Lower lobe of right lung (tissue), 2 donors: ENCODE measurements at regions not wholly inside any gene's neighbourhood (a gene's known extent, or its start where the extent isn't known, plus 50 kb on each side); places are given as distances from the start of the nearest gene placed in this dataset.

ENCODE experiments used
- ATAC-seq, 2 donors: fragments of 200-7000 bp; cut with Tn5 transposase; one replicate each; pipeline ENCODE4 v1.9.1; 2020 to 2022; ENCODE audit warnings: mild to moderate bottlenecking in 2 of 2, moderate library complexity in 2 of 2
- DNase-seq: peaks from one replicate; pipeline ENCODE4 v3.0.0-alpha.2; 2020
- H3K27ac ChIP-seq: fragments of 200-600 bp; one replicate; pipeline ENCODE4 v1.8.0; 2022
- H3K27me3 ChIP-seq: fragments of 200-600 bp; one replicate; pipeline ENCODE4 v1.8.0; 2022; ENCODE audit warnings: low read depth
- H3K36me3 ChIP-seq: fragments of 200-600 bp; one replicate; pipeline ENCODE4 v1.8.0; 2022; ENCODE audit warnings: mild to moderate bottlenecking
- H3K4me1 ChIP-seq: fragments of 200-600 bp; one replicate; pipeline ENCODE4 v1.8.0; 2022
- H3K4me3 ChIP-seq: fragments of 200-600 bp; one replicate; pipeline ENCODE4 v1.8.0; 2022; ENCODE audit warnings: mild to moderate bottlenecking
- H3K9me3 ChIP-seq: fragments of 200-600 bp; one replicate; pipeline ENCODE4 v1.8.0; 2022
- CTCF ChIP-seq: fragments of 200-600 bp; IDR thresholded peaks from one replicate; pipeline ENCODE4 v1.8.0; 2022; ENCODE audit warnings: antibody characterized with exemption, mild to moderate bottlenecking
- intact Hi-C: fragments of 100-400 bp; cut with DNase I; formaldehyde crosslinking; loops from one replicate; pipeline ENCODE4 v1.11.0; 2022
- donor health status: DM: no; HTN: yes; CAD: no; lungs with severe emphysema.

GRCh38 chr16:6641091-6641490 lies 691.6 kb upstream of the RBFOX1 start:
- Histone ChIP-seq H3K4me1 (no peaks in the 10 kb centered on the region), H3K36me3 (no peaks in the 10 kb centered on the region), H3K27ac (no peak overlapping the region), H3K9me3 (no peaks in the 10 kb centered on the region), H3K27me3 (peaks cover 4% of the 10 kb centered on the region), H3K4me3 (no peak overlapping the region)
- DNase-seq (no peak), ATAC-seq (peak; percentile 37 to 63)
- intact Hi-C loops = no loop called here
- TF ChIP-seq CTCF = no peak

- H3K4me1 ChIP-seq = no peaks in the 10 kb centered on the region
- H3K9me3 ChIP-seq = no peaks in the 10 kb centered on the region
- peaks cover 4% of the 10 kb centered on the region for H3K27me3 ChIP-seq
- H3K27ac ChIP-seq = no peak overlapping the region
- H3K36me3 ChIP-seq = no peaks in the 10 kb centered on the region
- intact Hi-C loops = no loop called here
- no peak for TF ChIP-seq CTCF
- no peak overlapping the region for H3K4me3 ChIP-seq
- DNase-seq (no peak), ATAC-seq (no peak)
Observed at GRCh38 chr16:6636457-6636856, 696.2 kb upstream of the RBFOX1 start.

GRCh38 chr16:6634151-6634550 lies 698.5 kb upstream of the RBFOX1 start:
- Histone ChIP-seq H3K4me1 (no peaks in the 10 kb centered on the region), H3K36me3 (no peaks in the 10 kb centered on the region), H3K9me3 (no peaks in the 10 kb centered on the region), H3K27me3 (no peaks in the 10 kb centered on the region), H3K4me3 (no peak overlapping the region), H3K27ac (no peak overlapping the region)
- DNase-seq (no peak), ATAC-seq (no peak)
- no peak for TF ChIP-seq CTCF
- intact Hi-C loops = no loop called here

GRCh38 chr16:6633456-6633855 lies 699.2 kb upstream of the RBFOX1 start:
- Histone ChIP-seq H3K36me3 (no peaks in the 10 kb centered on the region), H3K27ac (no peak overlapping the region), H3K27me3 (no peaks in the 10 kb centered on the region), H3K4me1 (no peaks in the 10 kb centered on the region), H3K9me3 (no peaks in the 10 kb centered on the region), H3K4me3 (no peak overlapping the region)
- TF ChIP-seq CTCF = no peak
- DNase-seq (no peak), ATAC-seq (no peak)
- intact Hi-C loops = no loop called here

- no peak for TF ChIP-seq CTCF
- ATAC-seq (no peak), DNase-seq (no peak)
- H3K9me3 ChIP-seq = no peaks in the 10 kb centered on the region
- H3K27ac ChIP-seq = no peak overlapping the region
- no peak overlapping the region for H3K4me3 ChIP-seq
- no peaks in the 10 kb centered on the region for H3K36me3 ChIP-seq
- H3K27me3 ChIP-seq = no peaks in the 10 kb centered on the region
- intact Hi-C loops = no loop called here
- no peaks in the 10 kb centered on the region for H3K4me1 ChIP-seq
Observed at GRCh38 chr16:6629110-6629509, 703.5 kb upstream of the RBFOX1 start.

GRCh38 chr16:6625606-6626005 lies 707.0 kb upstream of the RBFOX1 start:
- Histone ChIP-seq H3K27ac (no peak overlapping the region), H3K9me3 (peaks cover 6% of the 10 kb centered on the region), H3K27me3 (no peaks in the 10 kb centered on the region), H3K4me1 (no peaks in the 10 kb centered on the region), H3K4me3 (no peak overlapping the region), H3K36me3 (no peaks in the 10 kb centered on the region)
- intact Hi-C loops = no loop called here
- no peak for TF ChIP-seq CTCF
- DNase-seq (no peak), ATAC-seq (no peak)
